ENCODE measurements at regions not wholly inside any gene's neighbourhood (a gene's known extent, or its start where the extent isn't known, plus 50 kb on each side); places are given as distances from the start of the nearest gene placed in this dataset.

DNA sequence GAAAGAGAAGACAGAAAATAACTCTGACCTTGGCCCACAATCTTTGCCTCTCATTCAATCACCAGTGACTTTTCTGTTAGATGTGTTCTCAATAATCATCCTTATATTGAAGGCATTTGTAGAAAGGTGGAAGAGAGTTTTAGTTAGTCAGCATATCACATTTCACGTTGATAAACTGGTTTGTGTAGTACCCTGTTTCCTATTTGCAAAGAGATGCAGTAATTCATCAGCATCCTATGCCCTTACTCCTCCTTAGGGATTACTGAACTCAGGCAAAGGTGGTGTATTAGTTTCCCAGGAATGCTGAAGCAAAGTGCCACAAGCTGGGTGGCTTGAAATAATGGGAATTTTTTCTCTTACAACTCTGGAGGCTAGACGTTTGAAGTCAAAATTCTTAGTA is 145.0 kb downstream of the SPP2 start:
- TF ChIP-seq, protein P1, sequence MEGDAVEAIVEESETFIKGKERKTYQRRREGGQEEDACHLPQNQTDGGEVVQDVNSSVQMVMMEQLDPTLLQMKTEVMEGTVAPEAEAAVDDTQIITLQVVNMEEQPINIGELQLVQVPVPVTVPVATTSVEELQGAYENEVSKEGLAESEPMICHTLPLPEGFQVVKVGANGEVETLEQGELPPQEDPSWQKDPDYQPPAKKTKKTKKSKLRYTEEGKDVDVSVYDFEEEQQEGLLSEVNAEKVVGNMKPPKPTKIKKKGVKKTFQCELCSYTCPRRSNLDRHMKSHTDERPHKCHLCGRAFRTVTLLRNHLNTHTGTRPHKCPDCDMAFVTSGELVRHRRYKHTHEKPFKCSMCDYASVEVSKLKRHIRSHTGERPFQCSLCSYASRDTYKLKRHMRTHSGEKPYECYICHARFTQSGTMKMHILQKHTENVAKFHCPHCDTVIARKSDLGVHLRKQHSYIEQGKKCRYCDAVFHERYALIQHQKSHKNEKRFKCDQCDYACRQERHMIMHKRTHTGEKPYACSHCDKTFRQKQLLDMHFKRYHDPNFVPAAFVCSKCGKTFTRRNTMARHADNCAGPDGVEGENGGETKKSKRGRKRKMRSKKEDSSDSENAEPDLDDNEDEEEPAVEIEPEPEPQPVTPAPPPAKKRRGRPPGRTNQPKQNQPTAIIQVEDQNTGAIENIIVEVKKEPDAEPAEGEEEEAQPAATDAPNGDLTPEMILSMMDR (conservative IDR thresholded peaks at IDR 0.05; ENCODE audit: low read length) = no peak
- no peak for TF ChIP-seq EZH2phosphoT487 (IDR thresholded peaks at IDR 0.05; ENCODE audit: borderline replicate concordance)

All from Loucy (cell line).